Neuronal stem cell (in vitro differentiated cells): ENCODE measurements at regions not wholly inside any gene's neighbourhood (a gene's known extent, or its start where the extent isn't known, plus 50 kb on each side); places are given as distances from the start of the nearest gene placed in this dataset.

Experiments
- DNase-seq: peaks from one replicate; pipeline ENCODE4 v3.0.0-alpha.2; 2013; ENCODE audit warnings: low spot score
- H2AFZ ChIP-seq: one replicate; pipeline ENCODE4 v1.6.1; 2013; ENCODE audit warnings: mild to moderate bottlenecking, low read length, inconsistent platforms
- H2AK5ac ChIP-seq: 2 replicates; pipeline ENCODE4 v1.6.1; 2013; ENCODE audit warnings: low read depth, mild to moderate bottlenecking, inconsistent platforms, low read length, moderate library complexity, mixed read lengths
- H2BK120ac ChIP-seq: 2 replicates; pipeline ENCODE4 v1.6.1; 2013; ENCODE audit warnings: low read depth, mild to moderate bottlenecking, inconsistent platforms, low read length, moderate library complexity, mixed read lengths
- H2BK12ac ChIP-seq: one replicate; pipeline ENCODE4 v1.6.1; 2013; ENCODE audit warnings: low read length, inconsistent platforms
- H2BK15ac ChIP-seq: 2 replicates; pipeline ENCODE4 v1.6.1; 2013; ENCODE audit warnings: mild to moderate bottlenecking, low read length, inconsistent platforms, mixed read lengths
- H2BK5ac ChIP-seq: one replicate; pipeline ENCODE4 v1.6.1; 2013; ENCODE audit warnings: inconsistent platforms, mild to moderate bottlenecking, low read length, moderate library complexity
- H3K14ac ChIP-seq: one replicate; pipeline ENCODE4 v1.6.1; 2013; ENCODE audit warnings: low read length, inconsistent platforms
- H3K18ac ChIP-seq: 2 replicates; pipeline ENCODE4 v1.6.1; 2013; ENCODE audit warnings: low read length, inconsistent platforms
- H3K23ac ChIP-seq: 2 replicates; pipeline ENCODE4 v1.6.1; 2013; ENCODE audit warnings: low read depth, mild to moderate bottlenecking, mixed read lengths, low read length, inconsistent platforms; ENCODE audit not compliant: poor library complexity
- H3K27ac ChIP-seq: replicated peaks from 3 replicates; pipeline ENCODE4 v1.5.1; 2013; ENCODE audit warnings: low read length, inconsistent platforms
- H3K27me3 ChIP-seq, 3 experiments: 2 replicates each; pipeline ENCODE4 v1.6.1; 2013; ENCODE audit warnings: low read length in 3 of 3, mild to moderate bottlenecking in 2 of 3, inconsistent platforms in 1 of 3, low read depth in 1 of 3, mixed read lengths in 1 of 3, moderate library complexity in 1 of 3; ENCODE audit not compliant: control insufficient read depth in 3 of 3, insufficient read depth in 3 of 3
- H3K36me3 ChIP-seq, 2 donors: replicated peaks in 1 of 2; 2 replicates each; pipeline ENCODE4 v1.6.1; 2013; ENCODE audit warnings: low read length in 2 of 2; ENCODE audit not compliant: control insufficient read depth in 2 of 2, insufficient read depth in 2 of 2
- H3K4ac ChIP-seq: 2 replicates; pipeline ENCODE4 v1.6.1; 2013; ENCODE audit warnings: inconsistent platforms, mild to moderate bottlenecking, low read length, moderate library complexity
- H3K4me1 ChIP-seq, 2 donors: 1 replicate in 1 of 2; 2 replicates in 1 of 2; pipeline ENCODE4 v1.6.1; 2013; ENCODE audit warnings: low read length in 2 of 2, low read depth in 1 of 2; ENCODE audit not compliant: control insufficient read depth in 2 of 2, insufficient read depth in 1 of 2
- H3K4me2 ChIP-seq: one replicate; pipeline ENCODE4 v1.6.1; 2013; ENCODE audit warnings: mild to moderate bottlenecking, low read length, inconsistent platforms; ENCODE audit not compliant: insufficient read depth, poor library complexity, severe bottlenecking
- H3K4me3 ChIP-seq, 2 donors: 2 replicates each; pipeline ENCODE4 v1.5.1; 2013; ENCODE audit warnings: low read length in 2 of 2, mild to moderate bottlenecking in 2 of 2, inconsistent platforms in 1 of 2, moderate library complexity in 1 of 2
- H3K79me1 ChIP-seq: one replicate; pipeline ENCODE4 v1.6.1; 2013; ENCODE audit warnings: low read depth, mild to moderate bottlenecking, inconsistent platforms, low read length, moderate library complexity
- H3K9ac ChIP-seq: one replicate; pipeline ENCODE4 v1.6.1; 2013; ENCODE audit warnings: mild to moderate bottlenecking, low read depth, low read length, inconsistent platforms; ENCODE audit not compliant: poor library complexity
- H3K9me3 ChIP-seq, 2 donors: replicated peaks in 1 of 2; 2 replicates each; pipeline versions ENCODE3 to v1.6.1; 2013; ENCODE audit warnings: low read length in 2 of 2, mild to moderate bottlenecking in 2 of 2, inconsistent platforms in 1 of 2, low read depth in 1 of 2, mixed read lengths in 1 of 2, moderate library complexity in 1 of 2; ENCODE audit not compliant: control insufficient read depth in 2 of 2, insufficient read depth in 1 of 2
- H4K8ac ChIP-seq: one replicate; pipeline ENCODE4 v1.6.1; 2013; ENCODE audit warnings: low read depth, mild to moderate bottlenecking, inconsistent platforms, low read length, moderate library complexity
- H4K91ac ChIP-seq: one replicate; pipeline ENCODE4 v1.6.1; 2013; ENCODE audit warnings: low read length, low read depth, mild to moderate bottlenecking, inconsistent platforms; ENCODE audit not compliant: poor library complexity
- WGBS, 2 donors: extraction: QIAGEN DNeasy Blood & Tissue Kit; methylation state at CpG; one replicate each; pipeline ENCODE4 v1.1.7; 2013; ENCODE audit warnings: missing lambda C conversion rate in 2 of 2, mixed read lengths in 1 of 2; ENCODE audit not compliant: insufficient read length in 2 of 2, insufficient replicate concordance in 1 of 2; ENCODE audit errors: extremely low coverage in 2 of 2; 5-methylcytosine and 5-hydroxymethylcytosine counted together

DNA sequence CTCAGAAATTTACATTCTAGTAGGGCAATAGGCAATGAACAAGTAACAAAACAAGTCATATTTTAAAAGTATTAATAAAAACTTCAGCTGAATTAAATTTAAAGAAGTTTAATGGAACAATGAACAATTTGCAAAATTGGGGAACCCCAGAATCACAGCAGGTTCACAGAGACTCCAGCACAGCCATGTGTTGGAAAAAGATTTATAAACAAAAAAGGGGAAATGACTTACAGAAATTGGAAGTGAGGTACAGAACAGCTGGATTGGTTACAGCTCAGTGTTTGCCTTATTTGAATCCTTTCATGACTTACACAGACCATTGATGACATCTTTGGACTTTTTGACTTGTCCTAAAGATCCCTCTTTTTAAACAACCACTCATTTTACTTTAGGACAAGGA lies 179.9 kb upstream of the SCN7A start:
- H2BK5ac ChIP-seq = no peak overlapping the region
- no peaks in the 10 kb centered on the region for H3K36me3 ChIP-seq
- H3K9ac ChIP-seq = no peak overlapping the region
- no peak overlapping the region for H3K4me2 ChIP-seq
- H3K14ac ChIP-seq = no peak overlapping the region
- H3K9me3 ChIP-seq = no peaks in the 10 kb centered on the region
- H2BK15ac ChIP-seq = no peak overlapping the region
- H2AFZ ChIP-seq = no peak overlapping the region
- no peak overlapping the region for H3K18ac ChIP-seq
- H2BK12ac ChIP-seq = no peak overlapping the region
- no peak for DNase-seq
- no peak overlapping the region for H3K4ac ChIP-seq
- no peak overlapping the region for H3K4me3 ChIP-seq
- no peak overlapping the region for H4K8ac ChIP-seq
- no peak overlapping the region for H4K91ac ChIP-seq
- H3K23ac ChIP-seq = no peak overlapping the region
- no peaks in the 10 kb centered on the region for H3K4me1 ChIP-seq
- H2BK120ac ChIP-seq = no peak overlapping the region
- no peak overlapping the region for H2AK5ac ChIP-seq
- H3K79me1 ChIP-seq = no peaks in the 10 kb centered on the region
- no peaks in the 10 kb centered on the region for H3K27me3 ChIP-seq
- H3K27ac ChIP-seq = no peak overlapping the region

DNA sequence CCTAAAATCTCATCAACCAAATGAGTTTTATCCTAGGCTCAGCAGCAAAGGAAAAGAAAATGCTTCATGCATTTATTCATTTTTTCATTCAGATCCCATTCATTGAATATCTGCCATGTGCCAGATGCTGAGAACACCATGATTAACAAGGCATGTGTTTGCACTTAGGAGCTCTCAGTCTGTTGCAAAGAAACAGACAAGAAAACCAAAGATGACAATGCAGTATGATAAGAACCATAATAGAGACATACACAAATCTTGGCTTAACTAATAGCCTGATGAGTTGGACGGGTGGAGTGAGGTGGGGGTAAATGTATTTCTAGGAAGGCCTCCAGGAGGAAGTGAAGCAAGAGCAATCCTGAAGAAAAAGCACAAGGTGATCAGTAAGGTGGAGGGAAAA lies 177.8 kb upstream of the SCN7A start:
- no peak for DNase-seq
- Histone ChIP-seq H2AK5ac (no peak overlapping the region), H3K9ac (no peak overlapping the region), H3K36me3 (no peaks in the 10 kb centered on the region), H3K9me3 (no peaks in the 10 kb centered on the region), H2BK15ac (no peak overlapping the region), H4K8ac (no peak overlapping the region), H4K91ac (no peak overlapping the region), H2BK120ac (no peak overlapping the region), H3K4ac (no peak overlapping the region), H2BK12ac (no peak overlapping the region), H3K27me3 (no peaks in the 10 kb centered on the region), H3K4me3 (no peak overlapping the region), H3K4me1 (no peaks in the 10 kb centered on the region), H3K4me2 (no peak overlapping the region), H3K14ac (no peak overlapping the region), H2AFZ (no peak overlapping the region), H2BK5ac (no peak overlapping the region), H3K79me1 (no peaks in the 10 kb centered on the region), H3K23ac (no peak overlapping the region), H3K18ac (no peak overlapping the region), H3K27ac (no peak overlapping the region)
- WGBS, 2 donors = no CpG with 5 or more reads among the region's 1 CpG

GRCh38 chr2:166671235-166671634 lies 177.2 kb upstream of the SCN7A start:
- Histone ChIP-seq H3K4me2 (no peak overlapping the region), H2BK12ac (no peak overlapping the region), H4K8ac (no peak overlapping the region), H3K36me3 (no peaks in the 10 kb centered on the region), H2BK5ac (no peak overlapping the region), H3K9me3 (no peaks in the 10 kb centered on the region), H3K27ac (no peak overlapping the region), H2AFZ (no peak overlapping the region), H4K91ac (no peak overlapping the region), H3K14ac (no peak overlapping the region), H2AK5ac (no peak overlapping the region), H3K4ac (no peak overlapping the region), H2BK120ac (no peak overlapping the region), H2BK15ac (no peak overlapping the region), H3K27me3 (no peaks in the 10 kb centered on the region), H3K9ac (no peak overlapping the region), H3K23ac (no peak overlapping the region), H3K79me1 (no peaks in the 10 kb centered on the region), H3K4me1 (no peaks in the 10 kb centered on the region), H3K18ac (no peak overlapping the region), H3K4me3 (no peak overlapping the region)
- no peak for DNase-seq
- WGBS, 2 donors = no CpG with 5 or more reads among the region's 2 CpGs

GRCh38 chr2:166665991-166666940 lies 172.2 kb upstream of the SCN7A start:
- DNase-seq = no peak
- Histone ChIP-seq H3K14ac (no peak overlapping the region), H3K79me1 (no peaks in the 10 kb centered on the region), H2AFZ (no peak overlapping the region), H3K9me3 (no peaks in the 10 kb centered on the region), H2AK5ac (no peak overlapping the region), H3K4me1 (no peaks in the 10 kb centered on the region), H3K4me2 (no peak overlapping the region), H2BK15ac (no peak overlapping the region), H3K9ac (no peak overlapping the region), H3K18ac (no peak overlapping the region), H3K36me3 (no peaks in the 10 kb centered on the region), H3K27ac (no peak overlapping the region), H3K4ac (no peak overlapping the region), H4K8ac (no peak overlapping the region), H3K4me3 (no peak overlapping the region), H2BK5ac (no peak overlapping the region), H2BK120ac (no peak overlapping the region), H3K23ac (no peak overlapping the region), H4K91ac (no peak overlapping the region), H3K27me3 (no peaks in the 10 kb centered on the region), H2BK12ac (no peak overlapping the region)
- no CpG with 5 or more reads among the region's 2 CpGs for WGBS, 2 donors
